SK-N-SH treated with all-trans-retinoic acid at 6 μM for 48 hours (cell line): ENCODE measurements at regions not wholly inside any gene's neighbourhood (a gene's known extent, or its start where the extent isn't known, plus 50 kb on each side); places are given as distances from the start of the nearest gene placed in this dataset.

Experiments
- ATAC-seq: fragments of 200-7000 bp; cut with Tn5 transposase; 3 replicates; pipeline ENCODE4 v1.9.1; 2020; ENCODE audit warnings: mild to moderate bottlenecking, moderate library complexity
- ARNTL ChIP-seq: fragments of 450-650 bp; formaldehyde crosslinking; IDR thresholded peaks from 2 replicates; pipeline ENCODE4 v1.5.0; 2020; ENCODE audit warnings: low read depth, mild to moderate bottlenecking, moderate library complexity, borderline replicate concordance
- BACH2 ChIP-seq: fragments of 250-450 bp; sonication (Bioruptor Pico); IDR thresholded peaks from 2 replicates; pipeline ENCODE4 v1.9.0; 2021; ENCODE audit warnings: mild to moderate bottlenecking, borderline replicate concordance
- CREB5 ChIP-seq: fragments of 250-450 bp; sonication (Bioruptor Pico); IDR thresholded peaks from 2 replicates; pipeline ENCODE4 v1.5.1; 2020; ENCODE audit warnings: low read depth, mild to moderate bottlenecking, moderate library complexity
- CSDC2 ChIP-seq: fragments of 250-450 bp; sonication (Bioruptor Pico); IDR thresholded peaks from 2 replicates; pipeline ENCODE4 v1.5.0; 2020; ENCODE audit warnings: mild to moderate bottlenecking, moderate library complexity
- CSRNP3 ChIP-seq: fragments of 250-450 bp; sonication (Bioruptor Pico); IDR thresholded peaks from 2 replicates; pipeline ENCODE4 v1.5.1; 2021; ENCODE audit warnings: mild to moderate bottlenecking, moderate library complexity
- ESRRG ChIP-seq: fragments of 250-450 bp; sonication (Bioruptor Pico); IDR thresholded peaks from 2 replicates; pipeline ENCODE4 v1.6.1; 2021; ENCODE audit warnings: mild to moderate bottlenecking
- GLIS3 ChIP-seq: fragments of 250-450 bp; sonication (Bioruptor Pico); IDR thresholded peaks from 2 replicates; pipeline ENCODE4 v1.5.0; 2020; ENCODE audit warnings: mild to moderate bottlenecking, moderate library complexity
- ISL1 ChIP-seq: fragments of 250-450 bp; sonication (Bioruptor Pico); IDR thresholded peaks from 2 replicates; pipeline ENCODE4 v2.1.2; 2022; ENCODE audit warnings: mild to moderate bottlenecking, moderate library complexity
- OSR1 ChIP-seq: fragments of 250-450 bp; sonication (Bioruptor Pico); IDR thresholded peaks from 2 replicates; pipeline ENCODE4 v1.8.0; 2022; ENCODE audit warnings: moderate library complexity, mild to moderate bottlenecking, inconsistent platforms
- PATZ1 ChIP-seq: fragments of 250-450 bp; sonication (Bioruptor Pico); IDR thresholded peaks from 2 replicates; pipeline ENCODE4 v1.8.0; 2020; ENCODE audit warnings: mild to moderate bottlenecking, moderate library complexity, borderline replicate concordance
- POU6F1 ChIP-seq: fragments of 250-450 bp; sonication (Bioruptor Pico); IDR thresholded peaks from 2 replicates; pipeline ENCODE4 v1.8.0; 2021; ENCODE audit warnings: low read depth, mild to moderate bottlenecking, moderate library complexity, borderline replicate concordance
- PPARA ChIP-seq: fragments of 250-450 bp; sonication (Bioruptor Pico); IDR thresholded peaks from 2 replicates; pipeline ENCODE4 v1.5.0; 2020; ENCODE audit warnings: mild to moderate bottlenecking, borderline replicate concordance
- RARB ChIP-seq: fragments of 250-450 bp; sonication (Bioruptor Pico); IDR thresholded peaks from 2 replicates; pipeline ENCODE4 v1.8.0; 2021; ENCODE audit warnings: mild to moderate bottlenecking, moderate library complexity
- SNAI2 ChIP-seq: fragments of 250-450 bp; sonication (Bioruptor Pico); IDR thresholded peaks from 2 replicates; pipeline ENCODE4 v1.5.0; 2020; ENCODE audit warnings: mild to moderate bottlenecking, moderate library complexity
- TCF4 ChIP-seq: fragments of 250-450 bp; sonication (Bioruptor Pico); IDR thresholded peaks from 2 replicates; pipeline ENCODE4 v1.8.0; 2021; ENCODE audit warnings: mild to moderate bottlenecking, moderate library complexity, borderline replicate concordance
- TOX ChIP-seq: fragments of 250-450 bp; sonication (Bioruptor Pico); IDR thresholded peaks from 2 replicates; pipeline ENCODE4 v1.8.0; 2021; ENCODE audit warnings: mild to moderate bottlenecking, moderate library complexity, borderline replicate concordance
- ZC3H10 ChIP-seq: fragments of 250-450 bp; sonication (Bioruptor Pico); IDR thresholded peaks from 2 replicates; pipeline ENCODE4 v1.5.1; 2021; ENCODE audit warnings: mild to moderate bottlenecking, moderate library complexity
- ZFP3 ChIP-seq: fragments of 250-450 bp; sonication (Bioruptor Pico); IDR thresholded peaks from 2 replicates; pipeline ENCODE4 v1.5.0; 2020; ENCODE audit warnings: mild to moderate bottlenecking, moderate library complexity
- ZFP30 ChIP-seq: fragments of 450-650 bp; formaldehyde crosslinking; IDR thresholded peaks from 2 replicates; pipeline ENCODE4 v1.5.0; 2022; ENCODE audit warnings: mild to moderate bottlenecking, moderate library complexity
- ZNF565 ChIP-seq: fragments of 450-650 bp; formaldehyde crosslinking; conservative IDR thresholded peaks from 2 replicates; pipeline ENCODE4 v1.5.0; 2020; ENCODE audit warnings: low read depth, mild to moderate bottlenecking, moderate library complexity
- ZNF8 ChIP-seq: fragments of 450-650 bp; formaldehyde crosslinking; IDR thresholded peaks from 2 replicates; pipeline ENCODE4 v1.5.0; 2020; ENCODE audit warnings: mild to moderate bottlenecking, moderate library complexity

- no peak for TF ChIP-seq ZFP3
- TF ChIP-seq ESRRG, result no peak
- no peak for TF ChIP-seq PATZ1 (CRISPR knock-in tag)
- TF ChIP-seq, all 23 proteins: peak for 0
- ATAC-seq, result no peak
Measured at GRCh38 chr11:32323814-32324130, 111.6 kb downstream of the WT1 start.

- TF ChIP-seq ZC3H10 (CRISPR knock-in tag) (no peak), GLIS3 (CRISPR knock-in tag) (no peak), ESRRG (no peak), CSRNP3 (CRISPR knock-in tag) (no peak), ZFP3 (no peak), RARB (CRISPR knock-in tag) (no peak), TCF4 (CRISPR knock-in tag) (no peak), POU6F1 (no peak), OSR1 (CRISPR knock-in tag) (no peak), ZNF8 (CRISPR knock-in tag) (no peak), ARNTL (CRISPR knock-in tag) (no peak), BACH2 (CRISPR knock-in tag) (no peak), CSDC2 (CRISPR knock-in tag) (no peak)
- no peak for ATAC-seq
Measured at GRCh38 chr11:32325187-32325586, 110.2 kb downstream of the WT1 start.

GRCh38 chr11:32325725-32326124 lies 109.6 kb downstream of the WT1 start:
- ATAC-seq, result no peak
- TF ChIP-seq ZFP30 (CRISPR knock-in tag), result no peak
- TF ChIP-seq ZNF8 (CRISPR knock-in tag), result peak; percentile 51; the same call in 1 of the 2 replicates

- no peak for TF ChIP-seq OSR1 (CRISPR knock-in tag)
- TF ChIP-seq ARNTL (CRISPR knock-in tag), result no peak
- TF ChIP-seq CREB5 (CRISPR knock-in tag), result no peak
- no peak for TF ChIP-seq ZFP30 (CRISPR knock-in tag)
- TF ChIP-seq ZNF8 (CRISPR knock-in tag), result no peak
- TF ChIP-seq CSDC2 (CRISPR knock-in tag), result no peak
- TF ChIP-seq, all 23 proteins: peak for 0
- ATAC-seq, result no peak
Measured at GRCh38 chr11:32326522-32326921, 108.8 kb downstream of the WT1 start.

- no peak for ATAC-seq
- TF ChIP-seq POU6F1, result no peak
- TF ChIP-seq, all 23 proteins: peak for 0
Measured at GRCh38 chr11:32328392-32328791, 106.9 kb downstream of the WT1 start.

- no peak for ATAC-seq
- TF ChIP-seq CSDC2 (CRISPR knock-in tag), result no peak
- TF ChIP-seq SNAI2, result no peak
- TF ChIP-seq ZFP30 (CRISPR knock-in tag), result no peak
- TF ChIP-seq CSRNP3 (CRISPR knock-in tag), result no peak
- TF ChIP-seq TOX (CRISPR knock-in tag), result no peak
- no peak for TF ChIP-seq PPARA (CRISPR knock-in tag)
- TF ChIP-seq ZNF8 (CRISPR knock-in tag), result no peak
- no peak for TF ChIP-seq ZC3H10 (CRISPR knock-in tag)
- no peak for TF ChIP-seq ISL1 (CRISPR knock-in tag)
- TF ChIP-seq RARB (CRISPR knock-in tag), result no peak
- TF ChIP-seq ZNF565 (CRISPR knock-in tag), result no peak
- no peak for TF ChIP-seq BACH2 (CRISPR knock-in tag)
- no peak for TF ChIP-seq TCF4 (CRISPR knock-in tag)
- no peak for TF ChIP-seq ARNTL (CRISPR knock-in tag)
- no peak for TF ChIP-seq PATZ1 (CRISPR knock-in tag)
Measured at GRCh38 chr11:32331098-32331497, 104.2 kb downstream of the WT1 start.
